ENCODE measurements at regions not wholly inside any gene's neighbourhood (a gene's known extent, or its start where the extent isn't known, plus 50 kb on each side); places are given as distances from the start of the nearest gene placed in this dataset.

DNA sequence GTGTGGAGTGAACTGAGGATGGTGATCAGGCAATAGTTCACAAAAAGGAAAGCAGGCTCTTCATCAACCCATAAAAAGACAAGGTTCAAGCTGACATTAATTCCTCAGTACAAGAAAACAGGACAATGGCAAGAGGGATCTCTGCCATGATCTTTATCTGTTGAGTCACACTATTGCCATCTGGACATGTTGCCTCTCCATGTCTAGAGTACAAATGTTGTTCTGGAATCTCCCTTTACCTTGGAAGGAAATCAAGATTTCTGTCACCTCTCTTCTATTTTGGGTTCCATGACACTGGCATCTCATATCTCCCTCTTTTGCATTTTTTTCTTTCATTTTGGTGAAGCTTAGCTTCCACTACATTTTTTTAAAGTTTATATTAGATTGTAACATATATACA lies 329.1 kb downstream of the USP25 start:
- FAIRE-seq: no peak
- intact Hi-C loops (cut with DNase I): no loop called here
- no peak overlapping the region for H3K9ac ChIP-seq (ENCODE audit: low read length in 3 of 3)
- no peak for DNase-seq
- TF ChIP-seq, protein P1, sequence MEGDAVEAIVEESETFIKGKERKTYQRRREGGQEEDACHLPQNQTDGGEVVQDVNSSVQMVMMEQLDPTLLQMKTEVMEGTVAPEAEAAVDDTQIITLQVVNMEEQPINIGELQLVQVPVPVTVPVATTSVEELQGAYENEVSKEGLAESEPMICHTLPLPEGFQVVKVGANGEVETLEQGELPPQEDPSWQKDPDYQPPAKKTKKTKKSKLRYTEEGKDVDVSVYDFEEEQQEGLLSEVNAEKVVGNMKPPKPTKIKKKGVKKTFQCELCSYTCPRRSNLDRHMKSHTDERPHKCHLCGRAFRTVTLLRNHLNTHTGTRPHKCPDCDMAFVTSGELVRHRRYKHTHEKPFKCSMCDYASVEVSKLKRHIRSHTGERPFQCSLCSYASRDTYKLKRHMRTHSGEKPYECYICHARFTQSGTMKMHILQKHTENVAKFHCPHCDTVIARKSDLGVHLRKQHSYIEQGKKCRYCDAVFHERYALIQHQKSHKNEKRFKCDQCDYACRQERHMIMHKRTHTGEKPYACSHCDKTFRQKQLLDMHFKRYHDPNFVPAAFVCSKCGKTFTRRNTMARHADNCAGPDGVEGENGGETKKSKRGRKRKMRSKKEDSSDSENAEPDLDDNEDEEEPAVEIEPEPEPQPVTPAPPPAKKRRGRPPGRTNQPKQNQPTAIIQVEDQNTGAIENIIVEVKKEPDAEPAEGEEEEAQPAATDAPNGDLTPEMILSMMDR (IDR thresholded peaks at IDR 0.05; ENCODE audit: borderline replicate concordance, extremely low read depth, insufficient read depth): no peak
- no peaks in the 10 kb centered on the region for H3K36me3 ChIP-seq (ENCODE audit: control insufficient read depth in 2 of 3, insufficient read depth in 3 of 3, low read length in 3 of 3)
- no peak overlapping the region for H3K4me3 ChIP-seq (ENCODE audit: low read length in 3 of 3)
- H3K27me3 ChIP-seq (ENCODE audit: control insufficient read depth, insufficient read depth, low read length): no peaks in the 10 kb centered on the region
- no peaks in the 10 kb centered on the region for H3K4me1 ChIP-seq (ENCODE audit: control insufficient read depth in 2 of 3, insufficient read depth in 2 of 3, low read depth in 1 of 3, low read length in 3 of 3)
- H3K9me3 ChIP-seq (ENCODE audit: control insufficient read depth in 2 of 3, insufficient read depth in 1 of 3, low read length in 3 of 3): no peaks in the 10 kb centered on the region
- H3K27ac ChIP-seq (ENCODE audit: low read depth in 2 of 2, low read length in 2 of 2): no peak overlapping the region

DNA sequence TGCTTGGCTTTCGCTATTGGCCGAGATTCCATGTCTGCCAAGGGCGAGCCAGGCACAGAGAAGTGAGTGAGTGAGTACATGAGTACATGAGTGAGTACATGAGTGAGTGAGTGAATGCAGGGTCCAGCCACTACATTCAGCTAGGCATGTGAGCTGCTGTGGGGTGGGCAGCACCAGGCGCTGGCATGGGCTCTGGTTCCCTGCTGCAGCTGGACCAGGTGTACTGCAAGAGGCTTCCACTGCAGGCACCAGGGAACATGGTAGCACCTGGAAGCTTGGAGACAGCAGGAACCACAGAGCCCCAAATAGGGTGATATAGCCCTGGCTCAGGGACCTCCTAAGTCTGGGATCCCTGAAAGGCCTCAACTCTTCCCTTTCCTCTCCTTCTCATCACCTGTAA lies 330.2 kb downstream of the USP25 start:
- DNase-seq (peak in 1 of 5 donors; percentile 32), FAIRE-seq (no peak)
- Histone ChIP-seq H3K27me3 (ENCODE audit: control insufficient read depth, insufficient read depth, low read length) (no peaks in the 10 kb centered on the region), H3K27ac (ENCODE audit: low read depth in 2 of 2, low read length in 2 of 2) (no peak overlapping the region), H3K4me3 (ENCODE audit: low read length in 3 of 3) (no peak overlapping the region), H3K4me1 (ENCODE audit: control insufficient read depth in 2 of 3, insufficient read depth in 2 of 3, low read depth in 1 of 3, low read length in 3 of 3) (no peaks in the 10 kb centered on the region), H3K9me3 (ENCODE audit: control insufficient read depth in 2 of 3, insufficient read depth in 1 of 3, low read length in 3 of 3) (no peaks in the 10 kb centered on the region), H3K36me3 (ENCODE audit: control insufficient read depth in 2 of 3, insufficient read depth in 3 of 3, low read length in 3 of 3) (no peaks in the 10 kb centered on the region), H3K9ac (ENCODE audit: low read length in 3 of 3) (no peak overlapping the region)
- intact Hi-C loops (cut with DNase I): no loop called here
- TF ChIP-seq, protein P1 (IDR thresholded peaks at IDR 0.05; ENCODE audit: borderline replicate concordance, extremely low read depth, insufficient read depth): no peak

DNA sequence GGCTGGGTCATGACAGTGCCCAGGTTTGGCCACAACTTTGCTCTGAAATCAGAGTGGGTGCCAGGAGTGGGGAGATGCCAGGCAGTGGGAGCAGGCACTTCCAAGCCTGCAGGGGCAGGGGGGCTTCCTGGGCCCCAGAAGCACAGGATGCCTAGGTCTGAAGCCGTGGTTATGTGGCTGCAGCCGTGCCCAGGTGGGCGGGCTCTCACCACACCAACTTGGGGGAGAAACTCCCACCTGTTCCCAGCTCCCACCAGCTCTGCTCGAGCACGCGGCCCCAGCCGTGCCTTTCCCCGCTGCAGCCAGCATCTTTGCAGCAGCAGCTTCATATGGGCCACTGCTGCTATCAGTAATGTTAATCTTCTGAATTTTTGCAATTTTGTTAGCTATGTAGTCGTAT lies 331.4 kb downstream of the USP25 start:
- FAIRE-seq: no peak
- peak in 1 of 5 donors; percentile 53 for DNase-seq
- TF ChIP-seq, protein P1 (IDR thresholded peaks at IDR 0.05; ENCODE audit: borderline replicate concordance, extremely low read depth, insufficient read depth): no peak
- Histone ChIP-seq H3K27me3 (ENCODE audit: control insufficient read depth, insufficient read depth, low read length) (no peaks in the 10 kb centered on the region), H3K4me1 (ENCODE audit: control insufficient read depth in 2 of 3, insufficient read depth in 2 of 3, low read depth in 1 of 3, low read length in 3 of 3) (no peaks in the 10 kb centered on the region), H3K4me3 (ENCODE audit: low read length in 3 of 3) (no peak overlapping the region), H3K9me3 (ENCODE audit: control insufficient read depth in 2 of 3, insufficient read depth in 1 of 3, low read length in 3 of 3) (no peaks in the 10 kb centered on the region), H3K9ac (ENCODE audit: low read length in 3 of 3) (no peak overlapping the region), H3K36me3 (ENCODE audit: control insufficient read depth in 2 of 3, insufficient read depth in 3 of 3, low read length in 3 of 3) (no peaks in the 10 kb centered on the region), H3K27ac (ENCODE audit: low read depth in 2 of 2, low read length in 2 of 2) (no peak overlapping the region)
- intact Hi-C loops (cut with DNase I): no loop called here
